DND-41 (cell line): ENCODE measurements at regions not wholly inside any gene's neighbourhood (a gene's known extent, or its start where the extent isn't known, plus 50 kb on each side); places are given as distances from the start of the nearest gene placed in this dataset.

ENCODE experiments used
- CTCF ChIP-seq: IDR thresholded peaks from 2 replicates; pipeline ENCODE4 v1.5.1; 2012; ENCODE audit warnings: borderline replicate concordance, low read length, moderate library complexity, mild to moderate bottlenecking; ENCODE audit not compliant: poor library complexity, severe bottlenecking; ENCODE audit errors: extremely low read depth
- EZH2 ChIP-seq: IDR thresholded peaks from 3 replicates; pipeline ENCODE4 v1.6.1; 2012; ENCODE audit warnings: borderline replicate concordance, low read depth, mild to moderate bottlenecking, moderate library complexity, low read length, inconsistent platforms; ENCODE audit not compliant: severe bottlenecking

- TF ChIP-seq CTCF (no peak), EZH2 (no peak)
Measured at GRCh38 chr12:19045426-19045825, 84.1 kb upstream of the PLEKHA5 start.
